ENCODE measurements at regions not wholly inside any gene's neighbourhood (a gene's known extent, or its start where the extent isn't known, plus 50 kb on each side); places are given as distances from the start of the nearest gene placed in this dataset.

- Histone ChIP-seq H3K9me3 (no peaks in the 10 kb centered on the region), H3K27ac (no peak overlapping the region), H3K27me3 (no peaks in the 10 kb centered on the region), H3K4me1 (no peaks in the 10 kb centered on the region), H3K4me3 (no peak overlapping the region), H3K36me3 (replicated peaks in 1 of 2; ENCODE audit: insufficient read depth in 1 of 2, low read depth in 2 of 2) (no peaks in the 10 kb centered on the region)
- intact Hi-C loops (cut with DNase I), result no loop called here
- TF ChIP-seq POLR2A (IDR thresholded peaks at IDR 0.05) (no peak), CTCF (IDR thresholded peaks at IDR 0.05) (no peak)
- DNase-seq (no peak), ATAC-seq (no peak)
- 88 to 94% methylated on average over 14 of the region's 14 CpGs for WGBS, 2 donors
These were observed 1344.4 kb upstream of the WWC1 start for GRCh38 chr5:166947045-166947444.

GRCh38 chr5:166948679-166949078 lies 1342.8 kb upstream of the WWC1 start:
- DNase-seq (no peak), ATAC-seq (no peak)
- TF ChIP-seq POLR2A (IDR thresholded peaks at IDR 0.05) (no peak), CTCF (IDR thresholded peaks at IDR 0.05) (no peak)
- Histone ChIP-seq H3K4me3 (no peak overlapping the region), H3K9me3 (no peaks in the 10 kb centered on the region), H3K27me3 (no peaks in the 10 kb centered on the region), H3K27ac (no peak overlapping the region), H3K4me1 (no peaks in the 10 kb centered on the region), H3K36me3 (replicated peaks in 1 of 2; ENCODE audit: insufficient read depth in 1 of 2, low read depth in 2 of 2) (no peaks in the 10 kb centered on the region)
- intact Hi-C loops (cut with DNase I), result no loop called here
- WGBS, 2 donors, result 78 to 83% methylated on average over 3 of the region's 3 CpGs

- Histone ChIP-seq H3K36me3 (replicated peaks in 1 of 2; ENCODE audit: insufficient read depth in 1 of 2, low read depth in 2 of 2) (no peaks in the 10 kb centered on the region), H3K27me3 (no peaks in the 10 kb centered on the region), H3K27ac (no peak overlapping the region), H3K4me1 (no peaks in the 10 kb centered on the region), H3K9me3 (no peaks in the 10 kb centered on the region), H3K4me3 (no peak overlapping the region)
- no peak for TF ChIP-seq POLR2A (IDR thresholded peaks at IDR 0.05)
- TF ChIP-seq CTCF (IDR thresholded peaks at IDR 0.05), result no peak
- whole genome bisulfite sequencing, 2 donors, result 64 to 72% methylated on average over 4 of the region's 4 CpGs
- ATAC-seq, result no peak
- no peak for DNase-seq
- intact Hi-C loops (cut with DNase I), result no loop called here
These were observed 1339.4 kb upstream of the WWC1 start for GRCh38 chr5:166952048-166952447.

- Histone ChIP-seq H3K4me3 (no peak overlapping the region), H3K27ac (no peak overlapping the region), H3K27me3 (no peaks in the 10 kb centered on the region), H3K9me3 (no peaks in the 10 kb centered on the region), H3K4me1 (peaks cover 10% of the 10 kb centered on the region), H3K36me3 (replicated peaks in 1 of 2; ENCODE audit: insufficient read depth in 1 of 2, low read depth in 2 of 2) (no peaks in the 10 kb centered on the region)
- DNase-seq (no peak), ATAC-seq (peak; percentile 42)
- intact Hi-C loops (cut with DNase I), result loop anchor here (5.0 kb wide), 1 partner anchor 100 kb away; no protein-coding TSS in a partner anchor
- WGBS, 2 donors, result 43 to 52% methylated on average over 3 of the region's 3 CpGs
- TF ChIP-seq CTCF (IDR thresholded peaks at IDR 0.05), result no peak
- TF ChIP-seq POLR2A (IDR thresholded peaks at IDR 0.05), result no peak
These were observed 1333.7 kb upstream of the WWC1 start for GRCh38 chr5:166957782-166958181.

GRCh38 chr5:166959766-166960165 lies 1331.7 kb upstream of the WWC1 start:
- intact Hi-C loops (cut with DNase I), result loop anchor here (5.0 kb wide), 1 partner anchor 98 kb away; no protein-coding TSS in a partner anchor
- TF ChIP-seq CTCF (IDR thresholded peaks at IDR 0.05) (no peak), POLR2A (IDR thresholded peaks at IDR 0.05) (no peak)

More at GRCh38 chr5:166959766-166960165, 1331.7 kb upstream of the WWC1 start:
- ATAC-seq, result no peak
- H3K27me3 ChIP-seq, result no peaks in the 10 kb centered on the region
- no peak overlapping the region for H3K27ac ChIP-seq
- 8 to 24% methylated on average over 1 of the region's 1 CpG for WGBS, 2 donors
- DNase-seq, result no peak
- H3K4me3 ChIP-seq, result no peak overlapping the region
- H3K4me1 ChIP-seq, result peaks cover 12% of the 10 kb centered on the region
- no peaks in the 10 kb centered on the region for H3K9me3 ChIP-seq
- no peaks in the 10 kb centered on the region for H3K36me3 ChIP-seq (replicated peaks in 1 of 2; ENCODE audit: insufficient read depth in 1 of 2, low read depth in 2 of 2)
